Ishikawa (cell line): ENCODE measurements at regions not wholly inside any gene's neighbourhood (a gene's known extent, or its start where the extent isn't known, plus 50 kb on each side); places are given as distances from the start of the nearest gene placed in this dataset.

Experiments used
- CEBPB ChIP-seq: IDR thresholded peaks from 2 replicates; pipeline ENCODE4 v1.6.1; 2012
- CREB1 ChIP-seq: IDR thresholded peaks from 2 replicates; pipeline ENCODE4 v1.6.1; 2012; ENCODE audit warnings: low read depth
- EGR1 ChIP-seq: IDR thresholded peaks from 2 replicates; pipeline ENCODE4 v1.6.1; 2012
- EP300 ChIP-seq: IDR thresholded peaks from 2 replicates; pipeline ENCODE4 v1.6.1; 2012; ENCODE audit warnings: borderline replicate concordance
- FOXM1 ChIP-seq: IDR thresholded peaks from 2 replicates; pipeline ENCODE4 v1.6.1; 2012; ENCODE audit warnings: low read depth, borderline replicate concordance
- NFIC ChIP-seq: IDR thresholded peaks from 2 replicates; pipeline ENCODE4 v1.6.1; 2012
- RAD21 ChIP-seq: IDR thresholded peaks from 2 replicates; pipeline ENCODE4 v1.6.1; 2012; ENCODE audit warnings: low read depth
- TAF1 ChIP-seq: IDR thresholded peaks from 2 replicates; pipeline ENCODE4 v1.6.1; 2012; ENCODE audit warnings: low read depth, mild to moderate bottlenecking
- TCF12 ChIP-seq: IDR thresholded peaks from 2 replicates; pipeline ENCODE4 v1.6.1; 2012; ENCODE audit warnings: low read depth
- TEAD4 ChIP-seq: IDR thresholded peaks from 2 replicates; pipeline ENCODE4 v1.6.1; 2012
- YY1 ChIP-seq: IDR thresholded peaks from 2 replicates; pipeline ENCODE4 v1.6.1; 2012; ENCODE audit warnings: low read depth
- ZBTB7A ChIP-seq: IDR thresholded peaks from 2 replicates; pipeline ENCODE4 v1.6.1; 2012; ENCODE audit warnings: low read depth
- TF ChIP-seq, protein P1 (sequence below): IDR thresholded peaks from 2 replicates; pipeline ENCODE4 v1.6.1; 2012; ENCODE audit warnings: low read depth, mild to moderate bottlenecking
- TF ChIP-seq, protein P2 (sequence below): IDR thresholded peaks from 2 replicates; pipeline ENCODE4 v1.6.1; 2012
- TF ChIP-seq, protein P3 (sequence below): IDR thresholded peaks from 2 replicates; pipeline ENCODE4 v1.6.1; 2012

DNA sequence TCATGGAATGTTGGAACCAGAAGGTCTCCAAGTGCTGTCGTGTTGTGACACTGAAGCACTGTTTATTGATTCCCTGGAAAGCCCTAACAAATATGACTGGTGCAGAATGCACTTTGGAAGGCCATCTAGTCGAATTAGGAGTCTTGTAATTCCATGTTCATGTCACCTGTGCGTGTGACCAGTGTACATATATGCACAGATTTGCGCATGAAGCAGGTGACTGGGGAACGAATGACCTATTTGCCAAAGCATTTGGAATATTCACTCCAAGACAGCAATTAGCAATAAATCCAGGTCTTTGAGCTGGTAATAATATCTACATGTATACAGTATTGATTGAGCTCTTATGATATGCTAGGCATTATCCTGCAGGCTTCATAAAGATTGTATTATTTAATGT is 177.5 kb upstream of the PFN2 start:
- TF ChIP-seq TAF1 (no peak), TCF12 (no peak), NFIC (no peak), RAD21 (no peak), CREB1 (no peak), EP300 (no peak)

DNA sequence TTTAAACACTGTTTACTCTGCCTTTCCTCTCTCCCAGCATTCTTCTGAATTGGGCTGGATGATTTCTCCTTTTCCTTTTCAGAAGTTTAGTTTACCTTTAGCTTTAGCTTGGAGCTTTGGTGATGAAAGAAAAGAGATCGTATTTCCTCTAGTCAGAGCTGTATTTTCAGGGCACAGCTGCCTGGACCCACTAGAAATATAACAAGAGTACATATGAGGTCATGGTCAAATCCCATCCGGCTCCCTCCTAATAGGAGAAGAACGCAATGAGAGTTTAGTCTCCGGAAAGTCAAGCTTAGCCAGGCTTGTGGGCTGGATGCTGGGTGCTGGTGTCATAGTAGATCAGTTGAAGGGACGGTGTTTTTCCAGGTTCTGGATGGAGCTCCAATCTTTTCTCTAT is 177.1 kb upstream of the PFN2 start:
- TF ChIP-seq YY1 = no peak
- no peak for TF ChIP-seq CEBPB
- TF ChIP-seq, protein P1, sequence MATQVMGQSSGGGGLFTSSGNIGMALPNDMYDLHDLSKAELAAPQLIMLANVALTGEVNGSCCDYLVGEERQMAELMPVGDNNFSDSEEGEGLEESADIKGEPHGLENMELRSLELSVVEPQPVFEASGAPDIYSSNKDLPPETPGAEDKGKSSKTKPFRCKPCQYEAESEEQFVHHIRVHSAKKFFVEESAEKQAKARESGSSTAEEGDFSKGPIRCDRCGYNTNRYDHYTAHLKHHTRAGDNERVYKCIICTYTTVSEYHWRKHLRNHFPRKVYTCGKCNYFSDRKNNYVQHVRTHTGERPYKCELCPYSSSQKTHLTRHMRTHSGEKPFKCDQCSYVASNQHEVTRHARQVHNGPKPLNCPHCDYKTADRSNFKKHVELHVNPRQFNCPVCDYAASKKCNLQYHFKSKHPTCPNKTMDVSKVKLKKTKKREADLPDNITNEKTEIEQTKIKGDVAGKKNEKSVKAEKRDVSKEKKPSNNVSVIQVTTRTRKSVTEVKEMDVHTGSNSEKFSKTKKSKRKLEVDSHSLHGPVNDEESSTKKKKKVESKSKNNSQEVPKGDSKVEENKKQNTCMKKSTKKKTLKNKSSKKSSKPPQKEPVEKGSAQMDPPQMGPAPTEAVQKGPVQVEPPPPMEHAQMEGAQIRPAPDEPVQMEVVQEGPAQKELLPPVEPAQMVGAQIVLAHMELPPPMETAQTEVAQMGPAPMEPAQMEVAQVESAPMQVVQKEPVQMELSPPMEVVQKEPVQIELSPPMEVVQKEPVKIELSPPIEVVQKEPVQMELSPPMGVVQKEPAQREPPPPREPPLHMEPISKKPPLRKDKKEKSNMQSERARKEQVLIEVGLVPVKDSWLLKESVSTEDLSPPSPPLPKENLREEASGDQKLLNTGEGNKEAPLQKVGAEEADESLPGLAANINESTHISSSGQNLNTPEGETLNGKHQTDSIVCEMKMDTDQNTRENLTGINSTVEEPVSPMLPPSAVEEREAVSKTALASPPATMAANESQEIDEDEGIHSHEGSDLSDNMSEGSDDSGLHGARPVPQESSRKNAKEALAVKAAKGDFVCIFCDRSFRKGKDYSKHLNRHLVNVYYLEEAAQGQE = no peak
- no peak for TF ChIP-seq RAD21
- no peak for TF ChIP-seq TEAD4
- TF ChIP-seq TCF12 = no peak
- TF ChIP-seq, protein P2, sequence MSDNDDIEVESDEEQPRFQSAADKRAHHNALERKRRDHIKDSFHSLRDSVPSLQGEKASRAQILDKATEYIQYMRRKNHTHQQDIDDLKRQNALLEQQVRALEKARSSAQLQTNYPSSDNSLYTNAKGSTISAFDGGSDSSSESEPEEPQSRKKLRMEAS = no peak
- no peak for TF ChIP-seq EGR1

DNA sequence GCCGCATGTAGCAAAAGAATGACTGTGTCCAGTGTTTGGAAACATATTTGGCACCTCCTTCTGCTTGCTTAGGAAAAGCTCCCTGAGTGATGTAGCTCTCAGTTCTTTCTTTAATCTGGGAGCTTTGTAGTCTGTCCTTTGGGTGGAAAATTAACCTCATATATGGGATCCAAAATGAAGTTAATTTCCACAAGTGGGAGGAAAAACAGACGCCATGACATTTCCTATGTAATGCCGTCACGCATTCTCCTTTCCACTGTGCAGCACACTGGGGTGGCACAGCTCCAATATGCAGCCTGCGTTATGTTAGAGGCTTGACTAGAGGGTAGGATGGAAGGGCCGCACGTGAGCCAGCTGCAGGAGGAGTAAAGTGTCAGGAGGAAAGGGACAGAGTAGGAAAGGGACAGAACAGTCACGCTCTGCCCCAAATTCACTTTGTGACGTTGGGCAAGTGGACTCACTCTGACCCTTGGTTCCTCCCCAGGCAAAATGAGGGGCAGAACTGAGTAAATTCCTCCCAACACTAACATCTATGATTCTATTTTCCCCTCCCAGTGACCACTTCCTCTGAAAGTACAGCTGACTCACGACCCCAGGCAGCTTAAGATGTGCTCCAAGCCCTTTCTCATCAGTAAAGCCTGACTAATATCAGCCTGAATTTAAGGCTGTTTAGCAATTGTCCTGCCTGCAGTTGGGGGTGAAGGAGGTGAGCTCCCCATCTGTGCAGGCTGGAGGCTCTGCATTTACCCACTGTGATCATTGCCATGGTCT is 176.5 kb upstream of the PFN2 start:
- no peak for TF ChIP-seq YY1
- TF ChIP-seq, protein P3, sequence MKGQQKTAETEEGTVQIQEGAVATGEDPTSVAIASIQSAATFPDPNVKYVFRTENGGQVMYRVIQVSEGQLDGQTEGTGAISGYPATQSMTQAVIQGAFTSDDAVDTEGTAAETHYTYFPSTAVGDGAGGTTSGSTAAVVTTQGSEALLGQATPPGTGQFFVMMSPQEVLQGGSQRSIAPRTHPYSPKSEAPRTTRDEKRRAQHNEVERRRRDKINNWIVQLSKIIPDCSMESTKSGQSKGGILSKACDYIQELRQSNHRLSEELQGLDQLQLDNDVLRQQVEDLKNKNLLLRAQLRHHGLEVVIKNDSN = no peak
- TF ChIP-seq EP300 = no peak
- TF ChIP-seq TAF1 = no peak
- TF ChIP-seq TCF12 = no peak
- no peak for TF ChIP-seq TEAD4
- no peak for TF ChIP-seq RAD21
- TF ChIP-seq EGR1 = no peak
- TF ChIP-seq, protein P1 = no peak
- TF ChIP-seq NFIC = no peak
- no peak for TF ChIP-seq CREB1
- TF ChIP-seq CEBPB = no peak
- TF ChIP-seq FOXM1 = no peak
- TF ChIP-seq, protein P2 = no peak
- no peak for TF ChIP-seq ZBTB7A

DNA sequence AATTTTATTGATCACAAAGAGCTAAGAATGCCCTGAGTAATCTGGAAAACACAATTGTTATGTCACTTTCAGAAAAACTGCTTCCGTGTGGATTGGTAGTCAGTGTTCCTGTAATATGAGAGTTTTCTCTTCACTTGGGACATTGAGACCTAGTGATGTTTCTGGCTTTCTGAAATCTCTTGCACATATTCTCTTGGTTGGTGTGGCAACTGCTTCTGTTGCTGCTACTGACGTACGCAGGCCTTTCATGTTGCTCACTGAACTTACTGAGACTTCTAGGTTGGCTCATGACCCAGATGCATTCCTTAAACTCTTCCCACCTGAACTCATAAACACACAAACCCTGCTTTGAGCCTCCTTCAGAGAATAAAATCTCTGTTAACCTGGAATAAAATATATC is 175.0 kb upstream of the PFN2 start:
- TF ChIP-seq NFIC = no peak
- TF ChIP-seq FOXM1 = no peak
- no peak for TF ChIP-seq TEAD4
- no peak for TF ChIP-seq EP300
- no peak for TF ChIP-seq TAF1
- no peak for TF ChIP-seq CEBPB
- TF ChIP-seq, protein P3 = no peak
- no peak for TF ChIP-seq YY1
- TF ChIP-seq EGR1 = no peak
- TF ChIP-seq TCF12 = no peak
- TF ChIP-seq, protein P1 = no peak
- TF ChIP-seq RAD21 = no peak
- TF ChIP-seq ZBTB7A = no peak
- TF ChIP-seq, protein P2 = no peak
- TF ChIP-seq CREB1 = no peak
